Mesodermal cell (in vitro differentiated cells): ENCODE measurements at regions not wholly inside any gene's neighbourhood (a gene's known extent, or its start where the extent isn't known, plus 50 kb on each side); places are given as distances from the start of the nearest gene placed in this dataset.

Experiments used
- H3K27ac ChIP-seq: 2 replicates; pipeline ENCODE4 v1.7.0; 2013; ENCODE audit warnings: mild to moderate bottlenecking, low read depth, low read length, moderate library complexity; ENCODE audit not compliant: severe bottlenecking
- H3K36me3 ChIP-seq: 2 replicates; pipeline ENCODE4 v1.7.1; 2013; ENCODE audit warnings: mild to moderate bottlenecking, low read length, moderate library complexity; ENCODE audit not compliant: control insufficient read depth, insufficient read depth
- H3K4me1 ChIP-seq: one replicate; pipeline ENCODE4 v1.7.1; 2013; ENCODE audit warnings: mild to moderate bottlenecking, low read length; ENCODE audit not compliant: insufficient read depth, control insufficient read depth, poor library complexity, severe bottlenecking
- H3K4me3 ChIP-seq: 2 replicates; pipeline ENCODE4 v1.7.0; 2013; ENCODE audit warnings: low read length, control low read depth, mild to moderate bottlenecking; ENCODE audit not compliant: insufficient read depth, poor library complexity, severe bottlenecking; ENCODE audit errors: extremely low read depth
- H3K9me3 ChIP-seq: 2 replicates; pipeline ENCODE4 v1.7.1; 2013; ENCODE audit warnings: mild to moderate bottlenecking, low read length, moderate library complexity; ENCODE audit not compliant: control insufficient read depth
- WGBS, 2 experiments: methylation state at CpG; one replicate each; pipeline ENCODE4 v1.1.5; 2013; ENCODE audit warnings: missing lambda C conversion rate in 2 of 2; ENCODE audit not compliant: insufficient coverage in 2 of 2; 5-methylcytosine and 5-hydroxymethylcytosine counted together

DNA sequence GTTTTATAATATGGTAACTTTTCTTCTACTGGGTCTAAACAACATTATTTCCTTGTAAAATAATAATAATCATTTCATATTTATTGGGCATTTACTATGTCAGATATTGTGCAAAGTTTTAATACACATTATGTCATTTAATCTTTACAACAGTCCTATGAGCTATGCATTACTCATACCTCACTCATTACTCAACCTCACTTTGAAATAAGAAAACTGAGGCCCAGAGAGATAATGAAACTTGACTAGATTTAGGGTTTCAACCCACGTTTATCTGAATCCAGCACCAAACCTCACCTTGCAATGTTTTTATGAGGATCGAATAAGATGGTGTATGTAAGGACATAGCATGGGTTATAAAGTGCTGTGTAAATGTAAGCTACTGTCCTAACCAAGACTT lies 153.2 kb upstream of the SLC13A1 start:
- H3K4me1 ChIP-seq: no peaks in the 10 kb centered on the region
- H3K27ac ChIP-seq: no peak overlapping the region
- WGBS, 2 experiments: no CpG with 5 or more reads among the region's 2 CpGs
- H3K9me3 ChIP-seq: no peaks in the 10 kb centered on the region
- H3K36me3 ChIP-seq: no peaks in the 10 kb centered on the region
- H3K4me3 ChIP-seq: no peak overlapping the region

- Histone ChIP-seq H3K9me3 (no peaks in the 10 kb centered on the region), H3K4me3 (no peak overlapping the region), H3K36me3 (no peaks in the 10 kb centered on the region), H3K27ac (no peak overlapping the region), H3K4me1 (no peaks in the 10 kb centered on the region)
- WGBS, 2 experiments: 92 to 100% methylated on average over 1 to 2 of the region's 7 CpGs
These were observed 152.0 kb upstream of the SLC13A1 start for GRCh38 chr7:123351516-123352505.

- Histone ChIP-seq H3K36me3 (no peaks in the 10 kb centered on the region), H3K27ac (no peak overlapping the region), H3K4me3 (no peak overlapping the region), H3K4me1 (no peaks in the 10 kb centered on the region), H3K9me3 (no peaks in the 10 kb centered on the region)
- 93 to 94% methylated on average over 2 to 3 of the region's 3 CpGs for WGBS, 2 experiments
These were observed 151.3 kb upstream of the SLC13A1 start for GRCh38 chr7:123351027-123351426.

DNA sequence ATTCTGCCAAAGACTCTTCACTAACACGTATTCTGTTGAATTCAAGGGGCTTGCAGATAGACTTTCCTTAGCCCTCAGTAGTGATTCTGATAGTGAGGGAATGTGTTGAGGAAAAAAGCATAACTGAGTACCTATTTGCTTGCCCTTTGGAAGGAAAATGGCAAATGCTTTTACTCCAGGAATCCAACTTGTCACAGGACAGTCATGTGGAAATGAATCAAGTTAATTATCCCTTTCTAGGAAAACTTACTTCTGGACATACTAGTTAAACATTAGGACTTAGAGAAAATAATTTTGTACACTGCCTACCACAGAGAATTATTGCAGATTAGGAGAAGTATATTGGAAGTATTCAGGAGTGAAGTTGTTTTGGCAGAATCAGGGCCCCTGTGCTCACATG lies 148.9 kb upstream of the SLC13A1 start:
- Histone ChIP-seq H3K4me3 (no peak overlapping the region), H3K9me3 (no peaks in the 10 kb centered on the region), H3K27ac (no peak overlapping the region), H3K4me1 (no peaks in the 10 kb centered on the region), H3K36me3 (no peaks in the 10 kb centered on the region)
- WGBS, 2 experiments: 100% methylated on average over 1 of the region's 1 CpG; no CpG with 5 or more reads in 1 of the 2 experiments

DNA sequence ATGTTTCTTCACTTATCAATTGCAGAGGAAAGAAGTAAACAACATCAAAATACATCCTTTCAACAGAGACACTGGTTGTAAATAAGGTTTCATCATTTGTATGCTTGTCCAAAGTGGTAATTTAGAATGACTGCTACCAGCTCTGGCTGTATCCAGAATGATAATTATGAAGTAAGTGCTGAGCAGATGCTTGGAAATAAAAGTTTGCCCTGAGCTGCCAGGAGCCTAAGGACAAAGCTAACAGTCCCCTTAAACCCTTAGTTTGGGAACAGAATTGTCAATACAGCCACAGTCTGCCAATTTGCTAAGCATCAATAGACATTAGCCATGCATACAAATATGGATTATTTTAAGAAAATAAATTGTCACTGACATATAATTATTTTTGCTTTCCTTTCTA lies 147.0 kb upstream of the SLC13A1 start:
- Histone ChIP-seq H3K36me3 (no peaks in the 10 kb centered on the region), H3K27ac (no peak overlapping the region), H3K9me3 (no peaks in the 10 kb centered on the region), H3K4me3 (no peak overlapping the region), H3K4me1 (no peaks in the 10 kb centered on the region)

- no peaks in the 10 kb centered on the region for H3K4me1 ChIP-seq
- H3K4me3 ChIP-seq: no peak overlapping the region
- no peak overlapping the region for H3K27ac ChIP-seq
- H3K36me3 ChIP-seq: no peaks in the 10 kb centered on the region
- WGBS, 2 experiments: 100% methylated on average over 1 of the region's 1 CpG; no CpG with 5 or more reads in 1 of the 2 experiments
- no peaks in the 10 kb centered on the region for H3K9me3 ChIP-seq
These were observed 143.8 kb upstream of the SLC13A1 start for GRCh38 chr7:123343611-123344010.

GRCh38 chr7:123341102-123341501 lies 141.3 kb upstream of the SLC13A1 start:
- H3K27ac ChIP-seq: no peak overlapping the region
- no peak overlapping the region for H3K4me3 ChIP-seq
- WGBS, 2 experiments: no CpG with 5 or more reads among the region's 1 CpG
- no peaks in the 10 kb centered on the region for H3K9me3 ChIP-seq
- no peaks in the 10 kb centered on the region for H3K4me1 ChIP-seq
- H3K36me3 ChIP-seq: no peaks in the 10 kb centered on the region

- H3K27ac ChIP-seq: no peak overlapping the region
- H3K4me1 ChIP-seq: no peaks in the 10 kb centered on the region
- no peaks in the 10 kb centered on the region for H3K9me3 ChIP-seq
- no peaks in the 10 kb centered on the region for H3K36me3 ChIP-seq
- no peak overlapping the region for H3K4me3 ChIP-seq
These were observed 138.9 kb upstream of the SLC13A1 start for GRCh38 chr7:123338688-123339087.

- WGBS, 2 experiments: 80 to 90% methylated on average over 2 to 4 of the region's 4 CpGs
- Histone ChIP-seq H3K9me3 (no peaks in the 10 kb centered on the region), H3K4me1 (no peaks in the 10 kb centered on the region), H3K4me3 (no peak overlapping the region), H3K27ac (no peak overlapping the region), H3K36me3 (no peaks in the 10 kb centered on the region)
These were observed 130.3 kb upstream of the SLC13A1 start for GRCh38 chr7:123329988-123330643.

DNA sequence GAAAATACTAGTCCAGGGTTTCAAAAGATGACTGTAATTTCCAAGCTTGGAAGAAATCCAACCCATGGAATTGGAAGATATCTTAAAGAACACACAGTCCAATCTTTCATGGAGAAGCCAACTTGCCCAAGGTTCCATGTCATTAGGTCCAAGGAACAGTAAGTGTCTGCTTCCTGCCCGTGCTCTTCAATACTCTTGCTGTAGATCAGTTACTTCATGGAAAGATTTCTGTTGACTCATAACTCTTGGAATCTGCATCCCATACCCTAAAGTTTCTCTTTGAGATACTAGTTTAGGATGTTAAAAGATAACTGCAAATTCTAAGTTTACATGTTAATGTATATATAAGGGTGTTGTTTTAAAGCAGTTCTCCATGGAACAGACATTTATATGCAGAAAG lies 127.9 kb upstream of the SLC13A1 start:
- Histone ChIP-seq H3K36me3 (no peaks in the 10 kb centered on the region), H3K9me3 (peaks cover 10% of the 10 kb centered on the region), H3K4me3 (no peak overlapping the region), H3K27ac (no peak overlapping the region), H3K4me1 (no peaks in the 10 kb centered on the region)
- WGBS, 2 experiments: 100% methylated on average over 1 of the region's 1 CpG; no CpG with 5 or more reads in 1 of the 2 experiments

GRCh38 chr7:123324283-123324682 lies 124.5 kb upstream of the SLC13A1 start:
- Histone ChIP-seq H3K9me3 (peaks cover 17% of the 10 kb centered on the region), H3K4me1 (no peaks in the 10 kb centered on the region), H3K27ac (no peak overlapping the region), H3K36me3 (no peaks in the 10 kb centered on the region), H3K4me3 (no peak overlapping the region)
- 95 to 96% methylated on average over 2 of the region's 2 CpGs for WGBS, 2 experiments
